ENCODE measurements at regions not wholly inside any gene's neighbourhood (a gene's known extent, or its start where the extent isn't known, plus 50 kb on each side); places are given as distances from the start of the nearest gene placed in this dataset.

DNA sequence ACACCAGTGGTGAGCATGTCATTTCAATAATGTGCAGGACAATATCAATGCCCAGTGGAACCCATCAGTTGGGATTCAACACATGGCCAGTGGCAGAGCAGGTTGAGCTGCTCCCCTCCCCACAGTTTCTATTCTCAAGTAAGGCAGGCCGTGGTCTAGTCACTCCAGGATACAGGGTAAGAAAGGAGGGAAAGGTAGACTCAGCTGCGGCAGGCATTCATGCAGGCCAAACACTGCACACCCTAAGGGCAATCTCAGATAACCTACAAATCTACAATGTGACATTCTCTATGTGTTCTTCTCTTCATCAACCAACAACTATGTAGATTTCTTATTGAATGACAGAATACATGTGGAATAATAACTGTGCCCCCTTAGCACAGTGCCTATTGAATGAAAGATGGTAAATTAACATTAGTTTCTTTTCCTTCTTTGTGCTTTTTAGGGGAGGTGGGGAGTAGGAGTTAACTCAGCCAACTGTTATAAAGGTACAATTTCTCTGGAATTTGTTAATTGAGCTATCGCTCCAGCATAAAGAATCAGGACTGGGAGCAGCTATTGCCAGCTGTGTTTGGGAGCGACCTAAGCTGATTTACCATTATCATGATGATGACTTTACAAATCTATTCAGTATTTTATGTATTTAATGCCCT lies 89.7 kb downstream of the FAM50B start:
- Histone ChIP-seq H3K4me3 (ENCODE audit: insufficient read length, low read depth) (no peak overlapping the region), H3K27me3 (ENCODE audit: insufficient read depth, insufficient read length) (no peaks in the 10 kb centered on the region), H3K9ac (ENCODE audit: insufficient read length, low read depth) (no peak overlapping the region), H3K9me3 (ENCODE audit: insufficient read depth, low read length) (no peaks in the 10 kb centered on the region), H3K4me1 (ENCODE audit: insufficient read depth, insufficient read length) (no peaks in the 10 kb centered on the region), H3K36me3 (ENCODE audit: insufficient read depth, insufficient read length, low read length) (no peaks in the 10 kb centered on the region)
- no peak for DNase-seq (ENCODE audit: low read depth, low spot score)
- TF ChIP-seq SUZ12 (IDR thresholded peaks at IDR 0.05; ENCODE audit: extremely low read depth, insufficient read depth, insufficient read length) (no peak), ZNF274 (IDR thresholded peaks at IDR 0.05; ENCODE audit: low read depth, low read length) (no peak), YY1 (IDR thresholded peaks at IDR 0.05; ENCODE audit: insufficient read depth, insufficient read length) (no peak)

DNA sequence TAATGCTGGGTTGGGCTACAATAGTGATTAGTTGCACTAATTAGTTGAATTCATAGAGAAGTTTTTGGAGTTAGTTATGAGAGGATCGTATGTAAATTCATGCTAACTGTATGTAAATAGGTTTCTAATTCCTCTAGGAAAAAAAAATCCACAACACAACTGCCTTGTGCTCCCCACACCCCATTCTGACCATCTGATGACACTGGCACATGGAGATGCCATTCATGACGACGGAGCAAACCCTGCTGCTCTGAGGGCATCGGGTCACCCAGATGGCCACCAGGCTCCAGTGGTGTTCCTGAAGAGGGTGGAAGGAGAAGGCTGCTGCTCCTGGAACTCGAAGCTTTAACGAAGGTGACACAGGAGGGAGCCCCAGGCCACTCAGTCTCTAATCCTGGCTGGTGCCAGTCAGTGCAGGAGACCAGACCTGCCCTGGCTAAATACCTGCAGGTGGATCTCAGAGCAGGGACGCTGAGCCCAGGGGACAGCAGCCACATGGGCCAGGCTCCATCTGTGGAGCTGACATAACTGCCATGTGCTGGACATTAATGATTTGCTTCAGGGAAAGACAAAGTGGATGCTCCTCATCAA lies 90.3 kb downstream of the FAM50B start:
- H3K27me3 ChIP-seq (ENCODE audit: insufficient read depth, insufficient read length) = no peaks in the 10 kb centered on the region
- H3K36me3 ChIP-seq (ENCODE audit: insufficient read depth, insufficient read length, low read length) = no peaks in the 10 kb centered on the region
- TF ChIP-seq SUZ12 (IDR thresholded peaks at IDR 0.05; ENCODE audit: extremely low read depth, insufficient read depth, insufficient read length) = no peak
- TF ChIP-seq YY1 (IDR thresholded peaks at IDR 0.05; ENCODE audit: insufficient read depth, insufficient read length) = no peak
- no peak for TF ChIP-seq ZNF274 (IDR thresholded peaks at IDR 0.05; ENCODE audit: low read depth, low read length)
- H3K9ac ChIP-seq (ENCODE audit: insufficient read length, low read depth) = no peak overlapping the region
- no peaks in the 10 kb centered on the region for H3K4me1 ChIP-seq (ENCODE audit: insufficient read depth, insufficient read length)
- no peak overlapping the region for H3K4me3 ChIP-seq (ENCODE audit: insufficient read length, low read depth)
- no peak for DNase-seq (ENCODE audit: low read depth, low spot score)
- no peaks in the 10 kb centered on the region for H3K9me3 ChIP-seq (ENCODE audit: insufficient read depth, low read length)

DNA sequence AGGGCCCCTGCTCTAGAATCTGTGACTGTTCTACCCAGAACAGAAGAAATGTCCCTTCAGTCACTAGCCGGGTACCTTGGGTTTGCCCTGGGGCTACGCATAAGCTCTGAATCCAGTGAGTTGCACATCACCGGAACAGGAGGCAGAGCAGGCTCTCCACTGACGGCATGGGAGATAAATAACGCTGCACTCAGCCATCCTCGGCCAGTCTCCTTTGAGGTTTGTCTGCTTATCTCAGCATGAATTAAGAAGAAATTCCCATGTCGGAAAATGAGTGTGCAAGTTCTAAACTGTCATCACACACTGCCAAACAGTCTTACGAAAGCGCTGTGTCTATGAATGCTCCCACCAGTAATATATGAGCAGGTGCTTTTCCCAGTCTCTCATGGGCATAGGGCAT lies 90.8 kb downstream of the FAM50B start:
- Histone ChIP-seq H3K9me3 (ENCODE audit: insufficient read depth, low read length) (no peaks in the 10 kb centered on the region), H3K27me3 (ENCODE audit: insufficient read depth, insufficient read length) (no peaks in the 10 kb centered on the region), H3K4me1 (ENCODE audit: insufficient read depth, insufficient read length) (no peaks in the 10 kb centered on the region), H3K9ac (ENCODE audit: insufficient read length, low read depth) (no peak overlapping the region), H3K4me3 (ENCODE audit: insufficient read length, low read depth) (no peak overlapping the region), H3K36me3 (ENCODE audit: insufficient read depth, insufficient read length, low read length) (no peaks in the 10 kb centered on the region)
- DNase-seq (ENCODE audit: low read depth, low spot score) = no peak
- TF ChIP-seq SUZ12 (IDR thresholded peaks at IDR 0.05; ENCODE audit: extremely low read depth, insufficient read depth, insufficient read length) = no peak

DNA sequence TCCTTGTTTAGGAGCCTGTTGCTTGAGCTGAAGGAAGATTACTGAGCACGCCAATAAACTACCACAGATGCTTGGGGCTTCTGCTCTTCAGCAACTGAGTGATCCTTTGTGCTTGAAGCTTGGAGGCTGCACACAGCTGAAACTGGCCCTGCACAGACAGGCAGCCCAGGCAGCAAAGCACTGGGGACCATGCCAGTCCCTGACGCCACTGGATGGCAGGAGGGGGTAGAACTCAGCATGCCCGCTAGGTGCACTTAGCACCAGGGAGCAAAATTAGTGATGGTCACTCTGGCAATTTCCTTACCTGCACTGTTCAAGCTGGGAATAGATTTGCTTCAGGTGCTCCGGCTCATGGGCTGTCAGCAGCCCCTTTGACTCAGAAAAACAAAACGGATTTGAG lies 91.5 kb downstream of the FAM50B start:
- TF ChIP-seq YY1 (IDR thresholded peaks at IDR 0.05; ENCODE audit: insufficient read depth, insufficient read length) (no peak), ZNF274 (IDR thresholded peaks at IDR 0.05; ENCODE audit: low read depth, low read length) (no peak), SUZ12 (IDR thresholded peaks at IDR 0.05; ENCODE audit: extremely low read depth, insufficient read depth, insufficient read length) (no peak)
- Histone ChIP-seq H3K36me3 (ENCODE audit: insufficient read depth, insufficient read length, low read length) (no peaks in the 10 kb centered on the region), H3K27me3 (ENCODE audit: insufficient read depth, insufficient read length) (no peaks in the 10 kb centered on the region)

DNA sequence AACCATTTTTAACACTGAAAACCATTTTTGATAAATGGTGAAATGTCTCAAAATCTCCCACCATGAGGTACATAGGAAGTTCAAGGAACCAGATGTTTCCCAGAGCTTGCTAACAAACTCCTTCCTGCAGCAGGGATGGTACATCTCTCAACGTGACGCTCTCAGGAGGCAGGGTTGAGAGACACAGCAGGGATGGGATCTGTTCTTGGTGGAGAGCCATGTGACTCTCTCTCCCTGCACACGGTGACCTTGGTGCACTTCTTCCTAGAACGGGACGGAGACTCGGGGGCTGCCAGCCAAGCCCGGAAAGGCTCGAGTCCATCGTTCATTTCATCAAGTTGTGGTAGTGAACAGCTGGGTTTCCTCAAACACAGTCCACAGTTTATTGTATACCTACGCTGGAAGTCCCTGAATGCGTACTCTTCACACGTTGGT lies 94.2 kb downstream of the FAM50B start:
- Histone ChIP-seq H3K4me3 (ENCODE audit: insufficient read length, low read depth) (no peak overlapping the region), H3K9me3 (ENCODE audit: insufficient read depth, low read length) (no peaks in the 10 kb centered on the region), H3K36me3 (ENCODE audit: insufficient read depth, insufficient read length, low read length) (no peaks in the 10 kb centered on the region), H3K4me1 (ENCODE audit: insufficient read depth, insufficient read length) (no peaks in the 10 kb centered on the region), H3K27me3 (ENCODE audit: insufficient read depth, insufficient read length) (no peaks in the 10 kb centered on the region), H3K9ac (ENCODE audit: insufficient read length, low read depth) (no peak overlapping the region)
- no peak for TF ChIP-seq YY1 (IDR thresholded peaks at IDR 0.05; ENCODE audit: insufficient read depth, insufficient read length)
- no peak for TF ChIP-seq ZNF274 (IDR thresholded peaks at IDR 0.05; ENCODE audit: low read depth, low read length)
- no peak for TF ChIP-seq SUZ12 (IDR thresholded peaks at IDR 0.05; ENCODE audit: extremely low read depth, insufficient read depth, insufficient read length)
- DNase-seq (ENCODE audit: low read depth, low spot score) = no peak

More for the DNA sequence above, 91.5 kb downstream of the FAM50B start:
- Histone ChIP-seq H3K9me3 (ENCODE audit: insufficient read depth, low read length) (no peaks in the 10 kb centered on the region), H3K4me1 (ENCODE audit: insufficient read depth, insufficient read length) (no peaks in the 10 kb centered on the region), H3K9ac (ENCODE audit: insufficient read length, low read depth) (no peak overlapping the region), H3K4me3 (ENCODE audit: insufficient read length, low read depth) (no peak overlapping the region)
- DNase-seq (ENCODE audit: low read depth, low spot score) = no peak

DNA sequence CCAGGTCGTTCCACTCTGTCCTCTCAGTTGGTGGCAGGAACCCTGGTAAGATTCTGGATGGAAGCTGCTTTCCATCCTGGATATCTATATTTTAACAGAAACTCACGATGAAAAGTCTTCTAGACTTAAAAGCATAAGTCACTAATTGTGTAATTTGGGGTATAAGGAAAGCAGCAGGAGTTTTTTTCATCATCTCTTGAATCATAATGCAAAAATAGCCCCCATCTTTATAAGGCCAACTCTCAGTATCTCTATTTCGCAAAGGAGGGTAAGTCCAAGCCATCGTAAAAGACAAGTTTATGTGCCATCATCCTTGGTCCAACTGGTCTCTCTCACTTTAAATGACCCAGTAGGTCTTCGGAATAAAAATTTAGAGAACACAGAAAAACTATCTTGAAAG lies 95.1 kb downstream of the FAM50B start:
- H3K27me3 ChIP-seq (ENCODE audit: insufficient read depth, insufficient read length) = no peaks in the 10 kb centered on the region
- H3K9me3 ChIP-seq (ENCODE audit: insufficient read depth, low read length) = no peaks in the 10 kb centered on the region

DNA sequence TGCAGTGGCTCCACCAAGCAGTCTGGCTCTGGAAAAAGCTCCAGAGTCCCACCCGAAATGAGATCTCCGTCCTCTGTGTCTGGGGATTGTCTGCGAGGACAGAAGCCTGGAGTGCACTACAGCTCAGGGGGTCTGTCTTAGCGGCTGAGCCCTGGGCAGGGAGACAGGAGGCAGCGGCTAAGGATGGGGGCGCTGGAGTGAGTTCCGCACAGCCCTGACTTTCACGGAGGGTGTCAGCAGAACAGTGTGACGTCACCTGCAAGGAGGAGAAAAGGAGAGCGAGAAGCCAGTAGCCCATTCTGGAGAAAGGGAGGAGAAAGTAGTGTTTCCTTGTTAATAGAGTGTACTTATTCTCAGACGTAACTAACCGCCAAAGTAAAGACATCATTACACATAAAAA lies 97.6 kb downstream of the FAM50B start:
- Histone ChIP-seq H3K9me3 (ENCODE audit: insufficient read depth, low read length) (no peaks in the 10 kb centered on the region), H3K27me3 (ENCODE audit: insufficient read depth, insufficient read length) (no peaks in the 10 kb centered on the region), H3K4me1 (ENCODE audit: insufficient read depth, insufficient read length) (no peaks in the 10 kb centered on the region), H3K4me3 (ENCODE audit: insufficient read length, low read depth) (no peak overlapping the region), H3K9ac (ENCODE audit: insufficient read length, low read depth) (no peak overlapping the region), H3K36me3 (ENCODE audit: insufficient read depth, insufficient read length, low read length) (no peaks in the 10 kb centered on the region)
- DNase-seq (ENCODE audit: low read depth, low spot score) = no peak
- TF ChIP-seq YY1 (IDR thresholded peaks at IDR 0.05; ENCODE audit: insufficient read depth, insufficient read length) (no peak), SUZ12 (IDR thresholded peaks at IDR 0.05; ENCODE audit: extremely low read depth, insufficient read depth, insufficient read length) (no peak), ZNF274 (IDR thresholded peaks at IDR 0.05; ENCODE audit: low read depth, low read length) (no peak)

More for the DNA sequence above, 95.1 kb downstream of the FAM50B start:
- H3K4me1 ChIP-seq (ENCODE audit: insufficient read depth, insufficient read length) = no peaks in the 10 kb centered on the region
- no peak overlapping the region for H3K9ac ChIP-seq (ENCODE audit: insufficient read length, low read depth)
- TF ChIP-seq SUZ12 (IDR thresholded peaks at IDR 0.05; ENCODE audit: extremely low read depth, insufficient read depth, insufficient read length) = no peak
- no peak for TF ChIP-seq YY1 (IDR thresholded peaks at IDR 0.05; ENCODE audit: insufficient read depth, insufficient read length)
- no peak for TF ChIP-seq ZNF274 (IDR thresholded peaks at IDR 0.05; ENCODE audit: low read depth, low read length)
- no peak overlapping the region for H3K4me3 ChIP-seq (ENCODE audit: insufficient read length, low read depth)
- no peak for DNase-seq (ENCODE audit: low read depth, low spot score)
- H3K36me3 ChIP-seq (ENCODE audit: insufficient read depth, insufficient read length, low read length) = no peaks in the 10 kb centered on the region

All from NT2/D1 (cell line).